NCI-H446 (cell line): ENCODE measurements at regions not wholly inside any gene's neighbourhood (a gene's known extent, or its start where the extent isn't known, plus 50 kb on each side); places are given as distances from the start of the nearest gene placed in this dataset.
"Not testable (repeated sequence)": the region's sequence is repeated elsewhere in the genome, so short reads cannot be mapped to it uniquely, and the experiment has no call there.

Experiments
- DNase-seq, 2 experiments: peaks; one replicate each; lab custom pipeline; 2025; lab: John Stamatoyannopoulos, UW

DNA sequence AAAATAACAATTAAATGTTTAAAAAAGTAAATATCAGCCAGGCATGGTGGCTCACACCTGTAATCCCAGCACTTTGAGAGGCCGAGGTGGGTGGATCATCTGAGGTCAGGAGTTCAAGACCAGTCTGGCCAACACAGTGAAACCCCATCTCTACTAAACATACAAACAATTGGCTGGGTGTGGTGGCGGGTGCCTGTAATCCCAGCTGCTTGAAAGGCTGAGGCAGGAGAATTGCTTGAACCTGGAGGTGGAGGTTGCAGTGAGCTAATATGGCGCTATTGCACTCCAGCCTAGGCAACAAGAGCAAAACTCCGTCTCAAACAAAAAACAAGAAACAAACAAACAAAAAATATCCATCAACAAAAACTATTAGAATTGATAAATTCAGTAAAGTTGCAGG is 77.5 kb downstream of the SNX5 start:
- not testable (repeated sequence) for DNase-seq

DNA sequence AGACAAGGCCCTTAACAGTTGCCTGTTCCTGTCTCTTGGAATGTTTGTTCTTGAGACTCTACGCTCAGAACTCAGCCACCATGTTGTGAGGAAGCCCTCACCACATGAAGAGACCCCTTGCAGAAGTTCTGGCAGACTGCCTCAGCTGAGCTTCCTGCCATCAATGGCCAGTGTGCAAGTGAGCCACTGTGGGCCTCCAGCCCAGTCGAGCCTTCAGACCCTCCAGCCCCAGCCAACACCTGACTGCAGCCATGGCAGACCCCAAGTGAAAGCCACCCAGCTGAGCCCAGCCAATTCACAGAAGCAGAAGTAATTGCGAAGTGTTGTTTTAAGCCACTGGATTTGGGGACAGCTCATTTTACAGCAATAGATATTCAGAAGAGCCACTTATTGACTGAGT is 78.3 kb downstream of the SNX5 start:
- DNase-seq: no peak

DNA sequence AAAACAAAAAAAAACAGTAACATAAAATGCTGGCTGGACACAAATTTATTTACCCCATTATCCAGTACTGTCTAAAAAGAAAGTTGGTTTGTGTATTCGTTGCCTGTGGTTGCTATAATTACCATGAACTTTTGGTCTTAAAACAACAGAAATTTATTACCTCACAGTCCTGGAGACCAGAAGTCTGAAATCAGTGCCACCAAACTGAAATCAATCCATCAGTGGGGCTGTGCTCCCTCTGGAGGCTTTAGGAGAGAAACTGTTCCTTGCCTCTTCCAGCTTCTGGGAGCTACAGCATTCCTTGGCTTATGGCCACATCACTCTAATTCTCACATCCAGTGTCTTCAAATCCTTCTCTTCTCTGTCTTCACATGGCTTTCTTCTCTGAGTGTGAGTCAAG is 79.4 kb downstream of the SNX5 start:
- peak in 1 of 2 experiments; percentile 31 for DNase-seq

DNA sequence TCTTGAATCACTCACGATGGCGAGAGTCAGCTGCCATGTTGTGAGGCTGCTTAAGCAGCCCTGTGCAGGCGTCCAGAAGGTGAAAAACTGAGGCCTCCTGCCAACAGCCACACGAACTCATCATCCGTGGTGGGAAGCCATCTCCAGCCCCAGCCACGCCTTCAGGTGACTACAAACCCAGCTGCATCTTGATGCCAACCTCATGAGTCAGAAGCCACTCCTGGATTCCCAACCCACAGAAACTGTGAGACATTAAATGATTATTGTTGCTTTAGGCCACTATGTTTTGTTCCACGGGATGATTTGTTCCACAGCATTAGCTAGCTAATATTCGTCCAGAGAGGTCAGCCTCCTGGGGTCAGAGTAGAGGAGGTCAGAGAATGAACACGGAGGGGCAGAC is 80.5 kb downstream of the SNX5 start:
- no peak for DNase-seq

DNA sequence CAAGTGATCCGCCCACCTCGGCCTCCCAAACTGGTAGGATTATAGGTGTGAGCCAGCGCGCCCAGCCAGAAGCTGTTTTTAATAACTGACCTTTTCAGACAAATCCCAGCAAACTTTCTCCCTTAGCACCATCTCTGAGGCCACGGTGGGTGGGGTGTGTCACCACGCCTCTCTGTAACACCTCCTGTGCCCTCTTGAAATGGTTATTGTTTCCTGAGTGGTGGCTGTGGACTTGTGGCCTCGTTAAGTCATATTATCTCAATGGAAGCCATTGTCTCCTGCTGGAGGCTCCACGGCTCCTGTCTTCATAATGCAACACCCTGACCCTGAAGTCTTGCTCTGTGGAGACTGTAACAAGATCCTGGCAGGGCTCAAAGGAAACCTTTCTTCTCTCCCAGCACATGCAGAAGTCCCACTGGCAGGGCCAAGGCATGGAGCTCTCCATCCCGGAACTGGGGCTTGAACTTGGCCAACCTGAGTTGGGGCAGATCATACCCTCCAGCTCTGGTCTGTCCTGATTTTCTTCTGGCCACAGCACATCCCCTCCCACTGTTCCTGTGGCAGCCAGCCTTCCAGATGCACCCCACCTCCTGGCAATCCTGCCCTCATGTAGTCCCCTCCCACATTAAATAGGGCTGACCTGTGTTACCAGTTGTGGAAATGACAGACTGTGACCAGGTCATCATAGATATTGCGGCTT is 81.1 kb downstream of the SNX5 start:
- DNase-seq: no peak

DNA sequence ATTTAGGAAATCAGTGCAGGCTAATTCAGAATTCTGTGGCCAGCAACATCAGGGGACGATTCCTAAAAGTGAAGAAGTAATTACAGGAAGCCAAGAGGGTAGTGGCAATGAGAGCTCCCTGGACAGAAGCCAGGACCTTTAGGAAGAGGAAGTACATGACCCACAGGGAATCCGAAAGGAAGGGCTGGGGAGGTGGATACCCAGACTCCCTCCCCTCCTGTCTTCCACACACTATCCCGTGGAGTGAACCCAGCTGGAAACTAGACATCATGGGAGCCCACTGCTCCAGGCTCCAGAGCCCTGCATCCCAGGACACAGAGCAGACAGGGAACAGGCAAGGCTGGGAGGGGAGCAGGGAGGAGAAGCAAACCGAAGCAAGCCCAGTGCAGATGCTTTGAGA is 83.0 kb downstream of the SNX5 start:
- DNase-seq: no peak

DNA sequence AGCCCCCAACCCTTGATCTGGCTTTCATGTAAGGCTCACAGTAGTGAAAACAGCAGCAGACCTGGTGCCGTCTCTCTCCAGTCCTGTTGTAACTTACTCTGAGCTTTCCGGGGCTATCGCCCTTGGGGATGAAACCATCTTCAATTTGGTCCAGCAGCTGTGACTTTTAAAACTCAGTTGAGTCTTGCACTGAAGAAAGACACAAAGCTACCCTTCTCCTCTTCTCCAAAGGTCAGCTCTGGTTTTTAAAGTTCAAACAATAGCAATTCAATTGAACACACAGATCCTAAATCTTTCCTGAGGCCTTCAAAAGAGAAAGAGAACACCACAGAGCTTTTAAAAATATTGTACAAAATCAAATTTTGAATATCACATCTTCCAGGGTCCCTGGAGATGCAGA is 83.5 kb downstream of the SNX5 start:
- DNase-seq: no peak

DNA sequence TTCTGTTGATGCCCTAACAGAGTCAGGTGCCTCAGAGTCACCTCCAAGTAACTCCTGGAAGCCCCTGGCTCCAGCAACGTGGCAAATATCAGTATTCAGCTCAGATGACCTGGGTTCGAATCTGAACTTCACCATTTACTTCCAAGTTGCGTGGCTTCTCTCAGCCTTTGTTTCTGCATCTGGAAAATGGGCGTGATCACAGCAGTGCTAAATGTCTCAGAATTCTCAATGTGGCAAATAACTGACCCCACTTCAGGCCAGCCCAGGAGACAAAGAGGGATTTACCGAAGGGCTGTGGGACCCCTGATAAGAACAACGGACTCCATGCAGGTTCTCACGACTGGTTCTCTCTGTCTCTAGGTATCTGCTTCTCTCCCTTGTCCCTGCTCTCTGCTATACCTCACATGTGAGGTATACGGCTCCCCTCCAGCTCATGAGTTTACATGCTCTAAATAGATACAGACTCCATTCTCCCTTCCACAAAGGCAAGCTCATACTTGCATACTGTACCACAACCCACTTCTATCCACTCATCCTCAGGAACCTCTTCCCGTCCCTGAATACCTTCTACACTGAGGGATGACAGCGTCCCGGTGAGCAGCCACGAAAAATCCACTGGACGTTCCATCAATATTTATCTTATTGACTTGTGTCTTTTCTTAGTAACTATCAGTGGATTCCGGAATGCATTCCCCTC is 84.1 kb downstream of the SNX5 start:
- DNase-seq: no peak

DNA sequence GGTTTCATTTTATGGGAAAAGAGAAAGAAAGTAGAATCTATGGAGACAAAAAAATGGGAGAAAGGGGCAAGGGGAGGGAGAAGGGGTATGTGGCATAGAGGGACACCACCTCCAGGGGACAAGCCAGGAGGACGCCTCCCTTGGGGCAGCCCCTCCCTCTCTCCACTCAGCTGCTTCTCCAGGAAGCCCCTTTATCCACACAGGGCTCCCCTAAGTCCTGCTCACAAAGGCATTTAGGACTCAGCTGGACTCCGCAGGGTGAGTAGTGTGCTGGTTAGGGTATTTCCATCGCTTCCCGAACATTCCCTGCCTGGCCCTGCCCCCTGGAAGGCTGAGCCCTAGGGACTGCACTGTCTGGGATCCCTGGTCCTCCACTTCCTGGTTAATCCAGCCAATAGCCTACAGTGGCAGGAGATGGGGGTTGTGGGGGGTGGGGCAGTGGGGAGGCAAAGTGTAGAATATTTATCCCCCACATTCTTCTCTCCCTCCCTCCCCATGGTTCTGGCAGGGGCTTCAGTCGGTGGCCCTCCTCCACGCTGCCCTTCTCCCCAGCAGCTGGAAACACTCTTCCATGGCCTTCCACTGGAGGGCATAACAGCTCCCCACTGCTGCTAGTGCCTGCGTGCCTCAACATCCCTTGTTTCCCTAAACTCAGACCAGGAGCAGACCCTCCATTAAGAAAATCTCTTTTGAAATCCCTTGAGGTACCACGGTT is 84.8 kb downstream of the SNX5 start:
- no peak for DNase-seq

DNA sequence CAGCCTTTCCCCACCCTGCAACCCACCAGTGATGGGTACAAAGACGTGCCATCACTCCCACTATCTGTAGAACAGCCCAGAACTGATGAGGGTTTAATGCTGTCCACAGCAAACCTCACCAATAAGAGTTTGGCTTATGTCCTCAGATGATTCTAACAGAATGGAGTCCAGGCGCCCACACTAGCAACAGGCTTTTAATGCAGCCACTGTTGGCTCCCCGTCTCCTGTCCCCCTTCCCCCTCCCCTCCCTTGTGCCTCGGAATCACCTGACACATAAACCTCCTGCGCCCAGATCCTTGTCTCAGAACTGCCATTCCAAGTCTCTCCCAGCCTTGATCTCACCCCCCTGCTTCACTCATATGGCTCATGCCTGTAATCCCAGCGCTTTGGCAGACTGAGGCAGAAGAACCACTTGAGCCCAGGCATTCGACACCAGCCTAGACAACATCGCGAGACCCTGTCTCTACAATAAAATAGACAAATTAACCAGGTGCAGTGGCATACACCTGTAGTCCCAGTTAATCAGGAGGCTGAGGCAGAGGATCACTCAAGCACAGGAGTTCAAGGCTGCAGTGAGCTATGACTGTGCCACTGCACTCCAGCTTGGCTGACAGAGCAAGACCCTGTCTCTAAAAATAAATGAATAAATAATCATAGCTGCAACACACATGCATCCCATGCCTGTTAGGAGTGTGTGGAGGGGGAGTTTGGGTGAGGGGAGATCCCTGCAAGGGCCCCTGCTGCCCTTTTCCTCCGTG is 85.6 kb downstream of the SNX5 start:
- no peak for DNase-seq

DNA sequence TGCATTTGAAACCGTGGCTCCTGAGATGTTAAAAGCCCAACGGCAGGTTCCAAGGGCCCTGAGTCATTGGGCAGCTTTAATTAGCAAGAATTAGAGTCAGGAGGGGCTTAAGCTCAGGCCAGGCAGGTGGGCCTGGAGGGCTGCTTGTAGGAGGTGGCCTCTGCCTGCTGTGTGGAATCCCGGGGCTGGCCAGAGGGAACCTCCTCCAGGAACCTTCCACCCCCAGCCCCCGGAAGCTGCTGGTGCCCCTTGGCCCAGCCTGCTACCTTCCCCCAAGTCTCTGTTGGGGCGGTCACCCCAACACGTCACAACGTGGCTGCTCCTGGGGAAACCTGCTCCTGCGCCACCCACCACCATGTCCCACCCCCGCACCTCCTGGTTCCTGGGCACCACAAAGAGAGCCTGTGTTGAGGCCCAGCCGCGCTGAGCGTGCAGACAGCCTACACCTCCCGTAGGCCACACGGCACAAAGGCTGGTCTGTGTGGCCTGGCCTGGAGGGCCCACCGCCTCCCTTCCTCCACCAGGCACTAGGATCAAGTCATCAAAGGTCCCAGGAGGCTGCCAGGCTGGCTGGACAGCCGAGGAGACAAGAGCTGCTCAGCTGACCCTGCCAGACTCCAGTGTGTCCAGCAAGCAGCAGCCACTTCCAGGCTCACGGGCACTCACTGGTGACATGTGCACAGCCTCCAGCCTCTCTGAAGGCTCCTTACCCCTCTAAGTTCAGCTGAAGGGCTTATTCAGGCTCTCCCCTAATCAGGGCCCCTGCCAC is 86.3 kb downstream of the SNX5 start:
- no peak for DNase-seq

DNA sequence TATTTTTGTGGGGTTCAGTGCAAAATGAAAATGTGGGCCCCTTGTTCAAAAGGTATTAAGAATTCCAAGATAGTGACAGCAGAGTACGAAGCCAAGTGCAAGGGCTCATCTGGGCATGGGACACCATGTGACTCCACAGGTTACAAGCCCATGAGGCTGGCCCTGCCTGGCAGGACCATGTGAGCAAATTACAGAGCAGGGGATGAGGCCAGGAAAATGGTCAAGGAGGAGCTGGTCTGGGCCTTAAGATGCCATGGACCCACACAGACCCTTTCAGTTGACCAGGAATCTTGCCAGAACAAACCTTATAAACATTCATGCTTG is 86.9 kb downstream of the SNX5 start:
- DNase-seq: no peak

DNA sequence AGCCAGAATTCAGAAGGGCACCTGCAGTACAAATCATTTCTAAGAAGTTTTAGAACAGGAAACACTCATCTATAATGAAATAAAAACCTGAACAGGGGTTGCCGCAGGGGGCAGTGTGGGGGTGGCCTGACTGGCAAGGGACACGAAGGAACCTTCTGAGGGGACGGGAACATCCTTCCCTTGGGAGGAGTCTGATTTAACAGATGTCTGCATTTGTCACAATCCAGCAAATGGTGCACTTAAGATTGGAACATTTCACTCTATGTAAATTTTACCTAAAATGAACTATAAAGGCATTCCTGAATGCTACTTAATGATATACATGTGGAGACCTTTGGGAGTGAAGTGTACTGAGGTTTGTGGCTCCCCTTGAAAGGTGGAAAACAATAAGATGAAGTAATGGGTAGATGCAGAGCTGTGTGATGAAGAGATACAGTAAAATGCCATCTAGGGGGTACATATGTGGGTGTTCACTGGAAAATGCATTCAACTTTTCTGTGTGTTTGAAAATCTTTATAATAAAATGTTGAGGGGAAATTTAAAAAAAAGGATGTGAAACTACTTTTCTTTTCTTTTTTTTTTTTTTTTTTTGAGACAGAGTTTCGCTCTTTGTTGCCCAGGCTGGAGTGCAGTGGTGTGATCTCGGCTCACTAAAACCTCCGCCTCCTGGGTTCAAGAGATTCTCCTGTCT is 89.5 kb downstream of the SNX5 start:
- no peak for DNase-seq

DNA sequence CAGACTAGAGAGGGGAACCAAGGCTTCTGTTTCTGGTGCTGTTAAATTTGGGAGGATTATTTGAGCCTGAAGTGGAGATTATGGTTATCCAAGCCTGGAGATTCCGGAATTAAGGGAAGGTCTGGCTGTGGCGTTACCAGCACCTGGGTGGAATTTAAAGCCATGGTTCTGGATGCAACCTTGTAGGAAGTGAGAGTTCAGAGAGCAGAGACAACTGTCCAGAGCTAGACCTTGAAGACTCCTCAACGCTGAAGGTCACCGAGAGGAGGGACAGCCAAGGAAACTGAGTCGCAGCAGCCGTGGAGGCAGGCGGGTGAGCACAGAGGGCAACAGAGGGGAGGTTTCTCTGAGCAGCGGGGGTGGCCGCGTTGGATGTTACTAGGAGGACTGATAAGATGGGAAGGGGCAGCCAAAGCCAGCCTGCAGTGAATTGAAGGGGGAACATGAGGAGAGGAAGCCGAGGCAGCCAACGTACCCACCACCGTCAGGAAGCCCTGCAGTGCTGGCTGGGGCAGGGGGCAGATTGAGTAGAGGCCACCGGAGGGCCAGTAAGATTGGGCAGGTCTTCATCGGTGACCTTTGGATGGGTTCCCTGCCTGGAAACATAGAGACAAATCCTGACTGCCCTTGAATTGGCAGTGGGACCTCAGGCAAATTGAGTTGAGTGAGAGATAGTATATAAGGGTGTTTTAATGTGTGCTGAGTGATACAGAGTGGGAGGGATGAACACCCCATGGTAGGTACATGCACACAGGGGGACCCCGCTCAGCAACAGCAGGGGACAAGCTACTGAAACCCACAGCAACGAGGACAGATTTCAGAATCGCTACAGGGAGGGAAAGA is 90.3 kb downstream of the SNX5 start:
- no peak for DNase-seq

DNA sequence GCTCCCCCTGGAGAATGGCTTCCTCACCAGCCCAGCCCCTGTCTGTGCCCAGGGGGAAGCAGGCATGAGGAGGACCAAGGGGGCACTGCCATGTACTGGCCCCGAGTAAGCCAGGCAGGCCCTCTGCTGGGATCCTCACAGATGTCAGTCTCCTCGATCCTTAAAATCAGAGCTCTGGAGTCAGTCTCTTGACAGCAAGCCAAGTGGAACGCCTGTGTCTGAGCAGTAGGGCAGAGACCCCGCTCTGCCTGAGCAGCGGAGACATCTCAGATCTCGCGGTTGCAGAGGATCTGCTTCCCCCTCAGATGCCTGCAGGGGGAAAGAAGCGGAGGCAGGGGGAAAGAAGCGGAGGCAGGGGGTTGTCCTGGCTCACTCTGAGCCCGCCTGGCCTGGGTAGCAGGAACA is 92.6 kb downstream of the SNX5 start:
- peak in 1 of 2 experiments; percentile 22 for DNase-seq

DNA sequence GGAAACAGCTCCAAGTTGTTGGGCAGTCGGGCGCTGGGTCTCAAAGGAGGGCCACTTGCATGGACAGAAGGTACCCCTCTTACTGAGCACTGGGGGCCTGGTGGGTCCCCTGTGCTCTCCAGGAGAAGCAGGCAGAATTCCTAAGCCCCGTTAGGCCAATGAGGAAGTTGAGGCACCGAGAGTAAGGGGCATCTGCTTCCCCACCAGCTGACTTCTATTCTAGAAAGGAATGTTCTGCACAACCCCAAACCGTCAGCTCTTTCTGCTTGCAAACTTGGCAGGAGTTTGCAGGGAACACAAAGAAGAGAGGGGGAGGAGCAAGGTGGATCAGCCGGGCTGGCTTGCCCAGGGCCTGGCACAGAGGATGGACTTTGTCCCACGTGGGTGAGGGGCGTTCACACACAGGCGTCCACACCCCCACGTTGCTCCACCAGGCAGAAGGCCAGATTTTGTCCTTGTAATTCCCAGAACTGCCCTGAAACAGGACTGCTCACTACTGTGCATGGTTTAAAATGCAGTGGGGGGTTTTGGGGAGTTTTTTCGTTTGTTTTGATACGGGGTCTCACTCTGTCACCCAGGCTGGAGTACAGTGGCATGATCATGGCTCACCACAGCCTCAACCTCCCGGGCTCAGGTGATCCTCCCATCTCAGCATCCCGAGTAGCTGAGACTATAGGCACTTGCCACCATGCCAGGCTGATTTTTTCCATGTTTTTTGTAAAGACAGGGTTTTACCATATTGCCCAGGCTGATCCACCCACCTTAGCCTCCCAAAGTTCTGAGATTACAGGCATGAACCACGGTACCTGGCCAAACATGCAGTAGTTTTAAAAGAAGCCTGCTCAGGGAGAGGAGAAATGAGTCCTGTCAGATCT is 93.3 kb downstream of the SNX5 start:
- DNase-seq: peak; percentile 11 to 76

DNA sequence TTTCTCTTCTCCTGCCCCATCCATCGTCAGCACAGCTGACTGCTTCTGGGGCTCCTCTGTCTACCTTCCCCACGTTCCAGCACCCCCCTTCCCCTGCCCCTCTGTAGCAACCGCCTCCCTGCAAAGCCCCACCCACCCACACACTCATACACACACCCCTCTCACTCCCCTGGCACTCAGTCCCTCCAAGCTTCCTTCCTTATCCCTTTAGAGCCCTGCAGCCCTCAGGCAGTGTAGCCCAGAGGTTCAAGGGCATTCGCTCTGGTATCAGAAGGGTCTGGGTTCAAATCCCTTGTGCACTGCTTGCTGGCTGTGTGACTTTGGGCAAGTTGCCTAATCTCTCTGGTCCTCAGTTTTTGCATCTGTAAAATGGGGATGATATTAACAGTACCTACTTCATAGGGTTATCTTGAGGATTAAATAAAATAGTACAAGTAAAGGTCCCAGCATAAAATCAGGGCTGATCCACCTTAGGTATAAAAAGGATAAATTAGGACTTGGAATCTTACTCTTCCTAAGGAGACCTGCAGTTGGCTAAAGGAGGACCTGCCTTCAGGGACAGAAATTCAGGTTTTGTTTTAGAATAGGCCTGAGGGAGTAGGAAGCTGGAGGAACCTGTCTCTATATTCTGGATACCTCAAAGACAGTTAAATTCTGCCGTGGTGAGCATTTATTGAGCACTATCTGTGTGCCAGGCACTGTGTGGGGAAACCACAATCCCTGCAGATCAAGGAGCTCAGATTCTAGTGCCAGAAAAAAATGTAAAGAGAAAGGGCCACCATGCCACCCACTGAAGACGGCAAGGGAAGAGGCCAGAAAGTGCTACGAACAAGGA is 94.1 kb downstream of the SNX5 start:
- DNase-seq: no peak
